WTC11 (cell line): ENCODE measurements at regions not wholly inside any gene's neighbourhood (a gene's known extent, or its start where the extent isn't known, plus 50 kb on each side); places are given as distances from the start of the nearest gene placed in this dataset.
"Not testable (repeated sequence)": the region's sequence is repeated elsewhere in the genome, so short reads cannot be mapped to it uniquely, and the experiment has no call there.

Source experiments
- ATAC-seq: fragments of 200-7000 bp; cut with Tn5 transposase; 2 replicates; pipeline ENCODE4 v1.10.0; 2021; ENCODE audit warnings: mild to moderate bottlenecking, moderate library complexity
- CTCF ChIA-PET: fragments of 300-600 bp; sonication (Branson Sonifier 250); formaldehyde crosslinking; loops from one replicate; lab custom pipeline; 2021; ENCODE audit warnings: antibody characterized with exemption; lab: Charles Lee
- POLR2A ChIA-PET: fragments of 350-600 bp; sonication (Branson Sonifier 250); formaldehyde crosslinking; loops from one replicate; lab custom pipeline; 2021; ENCODE audit warnings: antibody characterized with exemption; lab: Charles Lee
- DNase-seq: peaks from one replicate; pipeline ENCODE4 v3.0.0; 2021; ENCODE audit warnings: low spot score
- H3K27ac Mint-ChIP-seq: 2 replicates; pipeline ENCODE4 v1.8.0; 2021; ENCODE audit warnings: mixed read lengths
- H3K27me3 Mint-ChIP-seq: 2 replicates; pipeline ENCODE4 v1.8.0; 2021; ENCODE audit warnings: low read depth, mild to moderate bottlenecking, moderate library complexity, mixed read lengths
- H3K36me3 Mint-ChIP-seq: 2 replicates; pipeline ENCODE4 v1.8.0; 2021; ENCODE audit warnings: mixed read lengths
- H3K4me1 Mint-ChIP-seq: 2 replicates; pipeline ENCODE4 v1.8.0; 2022; ENCODE audit warnings: mixed read lengths
- H3K4me3 Mint-ChIP-seq: 2 replicates; pipeline ENCODE4 v1.8.0; 2021; ENCODE audit warnings: mild to moderate bottlenecking, moderate library complexity, mixed read lengths
- H3K9me3 Mint-ChIP-seq: 2 replicates; pipeline ENCODE4 v1.8.0; 2021; ENCODE audit warnings: mixed read lengths
- AR ChIP-seq: fragments of 250-450 bp; sonication (Bioruptor Pico); IDR thresholded peaks from 2 replicates; pipeline ENCODE4 v1.9.0; 2021; ENCODE audit warnings: mild to moderate bottlenecking
- ATF6 ChIP-seq: sonication (generic); formaldehyde crosslinking; IDR thresholded peaks from 2 replicates; pipeline ENCODE4 v1.8.1; 2023; ENCODE audit warnings: mild to moderate bottlenecking, missing genetic modification reagents
- CDX4 ChIP-seq: fragments of 250-450 bp; sonication (Bioruptor Pico); IDR thresholded peaks from 2 replicates; pipeline ENCODE4 v1.9.0; 2021; ENCODE audit warnings: moderate library complexity, mild to moderate bottlenecking, inconsistent platforms, borderline replicate concordance
- E2F1 ChIP-seq: sonication (generic); formaldehyde crosslinking; IDR thresholded peaks from 2 replicates; pipeline ENCODE4 v1.8.0; 2022; ENCODE audit warnings: mild to moderate bottlenecking, missing genetic modification reagents
- ELF4 ChIP-seq: sonication (generic); formaldehyde crosslinking; IDR thresholded peaks from 2 replicates; pipeline ENCODE4 v1.8.1; 2022; ENCODE audit warnings: low read depth, mild to moderate bottlenecking, moderate library complexity, missing genetic modification reagents
- FOXJ3 ChIP-seq: sonication (generic); formaldehyde crosslinking; IDR thresholded peaks from 2 replicates; pipeline ENCODE4 v1.9.0; 2021; ENCODE audit warnings: missing genetic modification reagents, mild to moderate bottlenecking, borderline replicate concordance
- FOXP1 ChIP-seq: sonication (generic); formaldehyde crosslinking; IDR thresholded peaks from 2 replicates; pipeline ENCODE4 v1.8.0; 2022; ENCODE audit warnings: missing genetic modification reagents, mild to moderate bottlenecking, moderate library complexity, borderline replicate concordance
- FOXP4 ChIP-seq: sonication (generic); formaldehyde crosslinking; IDR thresholded peaks from 2 replicates; pipeline ENCODE4 v1.8.0; 2022; ENCODE audit warnings: mild to moderate bottlenecking, missing genetic modification reagents
- JUN ChIP-seq: sonication (generic); formaldehyde crosslinking; IDR thresholded peaks from 2 replicates; pipeline ENCODE4 v1.8.0; 2023; ENCODE audit warnings: mild to moderate bottlenecking, missing genetic modification reagents
- NFATC4 ChIP-seq: fragments of 250-450 bp; sonication (Bioruptor Pico); IDR thresholded peaks from 2 replicates; pipeline ENCODE4 v1.9.0; 2021; ENCODE audit warnings: mild to moderate bottlenecking
- NR2C2 ChIP-seq: sonication (generic); formaldehyde crosslinking; IDR thresholded peaks from 2 replicates; pipeline ENCODE4 v1.8.0; 2022; ENCODE audit warnings: mild to moderate bottlenecking, missing genetic modification reagents
- NR3C1 ChIP-seq: sonication (generic); formaldehyde crosslinking; conservative IDR thresholded peaks from 2 replicates; pipeline ENCODE4 v1.8.1; 2023; ENCODE audit warnings: low read depth, mild to moderate bottlenecking, missing genetic modification reagents
- OVOL2 ChIP-seq: fragments of 250-450 bp; sonication (Bioruptor Pico); IDR thresholded peaks from 2 replicates; pipeline ENCODE4 v1.9.0; 2021; ENCODE audit warnings: mild to moderate bottlenecking, borderline replicate concordance
- SOX15 ChIP-seq: fragments of 250-450 bp; sonication (Bioruptor Pico); IDR thresholded peaks from 2 replicates; pipeline ENCODE4 v1.9.0; 2021; ENCODE audit warnings: mild to moderate bottlenecking
- SP1 ChIP-seq: sonication (generic); formaldehyde crosslinking; conservative IDR thresholded peaks from 2 replicates; pipeline ENCODE4 v1.8.1; 2022; ENCODE audit warnings: missing genetic modification reagents
- TCF7 ChIP-seq: sonication (generic); formaldehyde crosslinking; IDR thresholded peaks from 2 replicates; pipeline ENCODE4 v1.8.0; 2022; ENCODE audit warnings: mild to moderate bottlenecking, low read depth, missing genetic modification reagents, moderate library complexity
- TEAD1 ChIP-seq: sonication (generic); formaldehyde crosslinking; IDR thresholded peaks from 2 replicates; pipeline ENCODE4 v1.8.0; 2022; ENCODE audit warnings: mild to moderate bottlenecking, missing genetic modification reagents
- TEAD4 ChIP-seq: sonication (generic); formaldehyde crosslinking; IDR thresholded peaks from 2 replicates; pipeline ENCODE4 v1.8.0; 2022; ENCODE audit warnings: mild to moderate bottlenecking, missing genetic modification reagents
- ZNF232 ChIP-seq: sonication (generic); formaldehyde crosslinking; IDR thresholded peaks from 2 replicates; pipeline ENCODE4 v1.8.0; 2022; ENCODE audit warnings: mild to moderate bottlenecking, missing genetic modification reagents
- ZNF317 ChIP-seq: sonication (generic); formaldehyde crosslinking; IDR thresholded peaks from 2 replicates; pipeline ENCODE4 v1.8.1; 2023; ENCODE audit warnings: low read depth, mild to moderate bottlenecking, moderate library complexity, missing genetic modification reagents, borderline replicate concordance
- ZNF671 ChIP-seq: fragments of 250-450 bp; sonication (Bioruptor Pico); IDR thresholded peaks from 2 replicates; pipeline ENCODE4 v1.8.0; 2021; ENCODE audit warnings: mild to moderate bottlenecking

GRCh38 chr22:47613606-47614350 lies 851.3 kb downstream of the TBC1D22A start (continued):
- no peak for TF ChIP-seq ATF6
- TF ChIP-seq OVOL2 (CRISPR knock-in tag): no peak
- TF ChIP-seq ZNF317 (CRISPR knock-in tag): no peak
- TF ChIP-seq NFATC4 (CRISPR knock-in tag): no peak
- TF ChIP-seq, all 79 proteins: peak for 0

- POLR2A ChIA-PET, CTCF ChIA-PET, H3K27me3 Mint-ChIP-seq: not testable (repeated sequence)
These were observed 850.7 kb downstream of the TBC1D22A start for GRCh38 chr22:47613181-47613580.

GRCh38 chr22:47612311-47612910 lies 850.0 kb downstream of the TBC1D22A start:
- Mint-ChIP-seq H3K4me1 (no peaks in the 10 kb centered on the region), H3K4me3 (no peak overlapping the region), H3K27me3 (0 out of 2 replicates have a peak, but pooled peaks cover 3% of the 10 kb centered on the region)
- no peak for ATAC-seq
- POLR2A ChIA-PET: no interaction called here
- no peak for TF ChIP-seq NR3C1 (CRISPR knock-in tag)
- no peak for TF ChIP-seq E2F1 (CRISPR knock-in tag)
- no peak for TF ChIP-seq SP1
- TF ChIP-seq ZNF232 (CRISPR knock-in tag): no peak
- TF ChIP-seq, all 79 proteins: peak for 0
- H3K36me3 Mint-ChIP-seq: no peaks in the 10 kb centered on the region; the same call in 1 of the 2 replicates
- H3K27ac Mint-ChIP-seq: no peak overlapping the region; the same call in 1 of the 2 replicates
- H3K9me3 Mint-ChIP-seq: peaks cover 16% of the 10 kb centered on the region
- CTCF ChIA-PET: no interaction called here
- no peak for DNase-seq

More at GRCh38 chr22:47613181-47613580, 850.7 kb downstream of the TBC1D22A start:
- not testable (repeated sequence) for H3K27ac Mint-ChIP-seq, H3K4me1 Mint-ChIP-seq, H3K4me3 Mint-ChIP-seq, H3K36me3 Mint-ChIP-seq, DNase-seq, ATAC-seq
- peaks cover 17% of the 10 kb centered on the region for H3K9me3 Mint-ChIP-seq

GRCh38 chr22:47610764-47611163 lies 848.3 kb downstream of the TBC1D22A start:
- Mint-ChIP-seq H3K27me3 (0 out of 2 replicates have a peak, but pooled peaks cover 3% of the 10 kb centered on the region), H3K9me3 (peaks cover 9% of the 10 kb centered on the region), H3K27ac (no peak overlapping the region), H3K4me3 (no peak overlapping the region), H3K36me3 (no peaks in the 10 kb centered on the region), H3K4me1 (no peaks in the 10 kb centered on the region; the same call in 1 of the 2 replicates)
- DNase-seq (no peak), ATAC-seq (no peak)
- POLR2A ChIA-PET: no interaction called here
- CTCF ChIA-PET: no interaction called here
- TF ChIP-seq NR3C1 (CRISPR knock-in tag) (no peak), ELF4 (CRISPR knock-in tag) (no peak), JUN (CRISPR knock-in tag) (no peak), FOXP1 (CRISPR knock-in tag) (no peak), FOXP4 (no peak), SOX15 (no peak), AR (CRISPR knock-in tag) (no peak), TEAD1 (no peak), TCF7 (CRISPR knock-in tag) (no peak), FOXJ3 (CRISPR knock-in tag) (no peak), NR2C2 (no peak), ZNF671 (CRISPR knock-in tag) (no peak), TEAD4 (CRISPR knock-in tag) (no peak), CDX4 (no peak)
